SK-N-SH (cell line): ENCODE measurements at regions not wholly inside any gene's neighbourhood (a gene's known extent, or its start where the extent isn't known, plus 50 kb on each side); places are given as distances from the start of the nearest gene placed in this dataset.

Source experiments
- CTCF ChIA-PET: fragments of 300-600, 350-600 bp; formaldehyde crosslinking; extraction: SDS; loops from one replicate; lab custom pipeline; 2021; lab: Yijun Ruan, JAX
- POLR2A ChIA-PET: fragments of 350-600 bp; sonication (Branson Sonifier 250); formaldehyde crosslinking; extraction: SDS; loops from one replicate; lab custom pipeline; 2020; ENCODE audit warnings: antibody characterized with exemption, inconsistent platforms; lab: Yijun Ruan, JAX
- DNase-seq: peaks from one replicate; pipeline ENCODE4 v3.0.0; 2012
- H2AFZ ChIP-seq: fragments of 200-600 bp; sonication (generic); 2 replicates; pipeline ENCODE4 v1.8.1; 2016; ENCODE audit warnings: antibody characterized with exemption, mild to moderate bottlenecking, low read depth
- H3F3A ChIP-seq: fragments of 200-600 bp; sonication (generic); replicated peaks from 2 replicates; pipeline ENCODE3; 2016; ENCODE audit warnings: antibody characterized with exemption, mild to moderate bottlenecking; ENCODE audit not compliant: insufficient read depth
- H3K27ac ChIP-seq, 2 experiments: fragments of 200-500 bp in 1 of 2; fragments of 200-600 bp in 1 of 2; sonication (Bioruptor generic) in 1 of 2; sonication (generic), shearing (Covaris generic) in 1 of 2; 2 replicates each; pipeline versions ENCODE4 v1.5.1 to v1.6.1; 2014 to 2016; ENCODE audit warnings: low read depth in 2 of 2, inconsistent platforms in 1 of 2, low read length in 1 of 2, mild to moderate bottlenecking in 1 of 2, mixed read lengths in 1 of 2
- H3K27me3 ChIP-seq: fragments of 200-600 bp; sonication (generic), shearing (Covaris generic); 2 replicates; pipeline ENCODE4 v1.6.1; 2016; ENCODE audit warnings: mixed run types; ENCODE audit not compliant: insufficient read depth
- H3K36me3 ChIP-seq, 2 experiments: fragments of 200-500 bp in 1 of 2; fragments of 200-600 bp in 1 of 2; sonication (Bioruptor generic) in 1 of 2; sonication (generic) in 1 of 2; replicated peaks in 1 of 2; 2 replicates each; pipeline versions ENCODE3 to v1.5.1; 2014 to 2016; ENCODE audit warnings: low read length in 1 of 2, mild to moderate bottlenecking in 1 of 2; ENCODE audit not compliant: insufficient read depth in 2 of 2, control insufficient read depth in 1 of 2
- H3K4me1 ChIP-seq, 2 experiments: fragments of 200-500 bp in 1 of 2; fragments of 200-600 bp in 1 of 2; sonication (Bioruptor generic) in 1 of 2; sonication (generic), shearing (Covaris generic) in 1 of 2; 2 replicates each; pipeline versions ENCODE4 v1.5.1 to v1.6.1; 2014 to 2016; ENCODE audit warnings: low read depth in 1 of 2, low read length in 1 of 2, mixed run types in 1 of 2; ENCODE audit not compliant: insufficient read depth in 2 of 2, control insufficient read depth in 1 of 2
- H3K4me2 ChIP-seq: fragments of 200-600 bp; sonication (generic), shearing (Covaris generic); 2 replicates; pipeline ENCODE4 v1.6.1; 2017; ENCODE audit warnings: mixed run types
- H3K4me3 ChIP-seq, 2 experiments: fragments of 200-500 bp in 1 of 2; fragments of 200-600 bp in 1 of 2; sonication (Bioruptor generic) in 1 of 2; sonication (generic), shearing (Covaris generic) in 1 of 2; 2 replicates each; pipeline versions ENCODE4 v1.5.1 to v1.8.1; 2014 to 2016; ENCODE audit warnings: low read depth in 2 of 2, inconsistent platforms in 1 of 2, low read length in 1 of 2, mild to moderate bottlenecking in 1 of 2, mixed read lengths in 1 of 2, moderate library complexity in 1 of 2
- H3K79me2 ChIP-seq: fragments of 200-600 bp; sonication (generic); 2 replicates; pipeline ENCODE4 v1.8.1; 2017; ENCODE audit warnings: mild to moderate bottlenecking; ENCODE audit not compliant: insufficient read depth
- H3K9ac ChIP-seq: fragments of 200-600 bp; sonication (generic); 2 replicates; pipeline ENCODE4 v1.6.1; 2017; ENCODE audit warnings: mixed run types
- H3K9me2 ChIP-seq: fragments of 200-600 bp; sonication (generic); 2 replicates; pipeline ENCODE4 v1.6.1; 2017; ENCODE audit warnings: mixed run types
- H3K9me3 ChIP-seq: fragments of 200-600 bp; sonication (generic); 2 replicates; pipeline ENCODE4 v1.6.1; 2017; ENCODE audit warnings: mixed run types, mild to moderate bottlenecking, moderate library complexity
- H4K20me1 ChIP-seq: fragments of 200-600 bp; sonication (generic); 2 replicates; pipeline ENCODE4 v1.6.1; 2017; ENCODE audit warnings: mild to moderate bottlenecking, mixed run types; ENCODE audit not compliant: insufficient read depth
- EZH2phosphoT487 ChIP-seq: fragments of 200-600 bp; sonication (generic); IDR thresholded peaks from 2 replicates; pipeline ENCODE4 v1.6.1; 2017; ENCODE audit warnings: low read depth, mixed run types, mild to moderate bottlenecking, antibody characterized with exemption, moderate library complexity, borderline replicate concordance
- FOSL2 ChIP-seq: IDR thresholded peaks from 2 replicates; pipeline ENCODE4 v1.4.0; 2012; ENCODE audit warnings: low read depth, mild to moderate bottlenecking, moderate library complexity, borderline replicate concordance
- FOXJ3 ChIP-seq: sonication (generic); formaldehyde crosslinking; IDR thresholded peaks from 2 replicates; pipeline ENCODE4 v1.5.1; 2020; ENCODE audit warnings: mild to moderate bottlenecking, missing genetic modification reagents
- GATA2 ChIP-seq: sonication (generic); formaldehyde crosslinking; IDR thresholded peaks from 2 replicates; pipeline ENCODE4 v1.5.0; 2020; ENCODE audit warnings: mild to moderate bottlenecking, missing genetic modification reagents
- JUND ChIP-seq: IDR thresholded peaks from 2 replicates; pipeline ENCODE4 v1.4.0; 2012
- MEF2A ChIP-seq: IDR thresholded peaks from 2 replicates; pipeline ENCODE4 v1.4.0; 2012; ENCODE audit warnings: low read depth, borderline replicate concordance
- MXI1 ChIP-seq: IDR thresholded peaks from 2 replicates; pipeline ENCODE4 v1.6.1; 2012; ENCODE audit warnings: mild to moderate bottlenecking, low read depth, low read length, improper control_type of control experiment
- NFIC ChIP-seq: IDR thresholded peaks from 2 replicates; pipeline ENCODE4 v1.4.0; 2012; ENCODE audit warnings: borderline replicate concordance
- RAD21 ChIP-seq: IDR thresholded peaks from 2 replicates; pipeline ENCODE4 v1.6.1; 2012; ENCODE audit warnings: mild to moderate bottlenecking, low read length
- RXRA ChIP-seq: IDR thresholded peaks from 2 replicates; pipeline ENCODE4 v1.4.0; 2012; ENCODE audit warnings: low read depth, mild to moderate bottlenecking, borderline replicate concordance
- SIN3A ChIP-seq: IDR thresholded peaks from 2 replicates; pipeline ENCODE4 v1.6.1; 2012; ENCODE audit warnings: low read depth, mild to moderate bottlenecking, low read length, moderate library complexity, borderline replicate concordance
- SMC3 ChIP-seq: IDR thresholded peaks from 2 replicates; pipeline ENCODE4 v1.6.1; 2012; ENCODE audit warnings: low read depth, low read length, improper control_type of control experiment
- TAF1 ChIP-seq: IDR thresholded peaks from 2 replicates; pipeline ENCODE4 v1.6.1; 2012; ENCODE audit warnings: low read depth, mild to moderate bottlenecking, low read length, moderate library complexity, borderline replicate concordance
- TCF12 ChIP-seq: IDR thresholded peaks from 2 replicates; pipeline ENCODE4 v1.4.0; 2012
- TEAD4 ChIP-seq: IDR thresholded peaks from 2 replicates; pipeline ENCODE4 v1.4.0; 2012; ENCODE audit warnings: mild to moderate bottlenecking, borderline replicate concordance; ENCODE audit not compliant: insufficient read depth
- WGBS: methylation state at CpG from one replicate; pipeline ENCODE4 v1.1.6; 2017; ENCODE audit warnings: low lambda C conversion rate; 5-methylcytosine and 5-hydroxymethylcytosine counted together
- TF ChIP-seq, protein P1 (sequence below): IDR thresholded peaks from 2 replicates; pipeline ENCODE4 v1.6.1; 2012; ENCODE audit warnings: mild to moderate bottlenecking, low read depth, low read length, moderate library complexity
- TF ChIP-seq, protein P2 (sequence below): fragments of 150-350 bp; IDR thresholded peaks from 2 replicates; pipeline ENCODE4 v1.6.1; 2016; ENCODE audit warnings: mild to moderate bottlenecking, low read depth, low read length
- TF ChIP-seq, protein P3 (sequence below): fragments of 200-600 bp; sonication (generic); IDR thresholded peaks from 2 replicates; pipeline ENCODE4 v1.6.1; 2017; ENCODE audit warnings: antibody characterized with exemption, mild to moderate bottlenecking, moderate library complexity
- TF ChIP-seq, protein P4 (sequence below): IDR thresholded peaks from 2 replicates; pipeline ENCODE4 v1.4.0; 2012; ENCODE audit warnings: low read depth, borderline replicate concordance

DNA sequence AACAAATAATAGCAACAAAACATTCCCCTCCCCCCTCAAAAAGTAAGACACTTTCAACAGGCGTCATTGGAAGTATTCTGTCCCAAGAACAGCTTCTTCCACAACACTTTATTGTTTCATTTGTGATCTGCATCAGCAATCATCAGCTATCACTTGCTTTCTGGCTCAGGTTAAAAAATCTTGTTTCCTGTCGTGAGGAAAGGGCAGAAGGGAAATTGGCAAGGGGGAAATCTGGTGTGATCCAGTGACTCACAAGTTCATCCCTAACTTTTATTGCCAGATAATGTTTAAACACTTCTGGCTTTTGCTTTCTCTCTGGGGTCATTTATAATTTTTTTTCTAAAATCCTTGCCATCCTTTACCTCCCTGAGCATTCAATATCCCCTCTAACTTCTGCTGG, 247.4 kb upstream of the GIMD1 start:
- TF ChIP-seq GATA2 (CRISPR knock-in tag), result no peak
- TF ChIP-seq MEF2A, result no peak
- no peak for TF ChIP-seq FOXJ3
- TF ChIP-seq TCF12, result 0 out of 2 replicates have a peak, but pooled peaks have one; percentile 20
- 0 out of 2 replicates have a peak, but pooled peaks have one; percentile 15 for TF ChIP-seq FOSL2
- peak; percentile 34; the same call in 1 of the 2 replicates for TF ChIP-seq NFIC
- no peak for TF ChIP-seq TEAD4
- no peak for TF ChIP-seq TAF1
- TF ChIP-seq SIN3A, result no peak
- peak; percentile 26; the same call in 1 of the 2 replicates for TF ChIP-seq JUND
- no peak for TF ChIP-seq EZH2phosphoT487
- no peak for TF ChIP-seq MXI1
- no peak for TF ChIP-seq SMC3
- peaks cover 0 to 13% of the 10 kb centered on the region in 2 experiments; a peak in 2 of 4 replicates for H3K4me1 ChIP-seq
- no peaks in the 10 kb centered on the region for H3K9me3 ChIP-seq
- H3K27me3 ChIP-seq, result no peaks in the 10 kb centered on the region
- DNase-seq, result no peak
- no peaks in the 10 kb centered on the region for H3K36me3 ChIP-seq
- H4K20me1 ChIP-seq, result no peaks in the 10 kb centered on the region
- no peaks in the 10 kb centered on the region for H3K79me2 ChIP-seq
- CTCF ChIA-PET, result no interaction called here
- 0 out of 2 replicates have a peak overlapping the region, but pooled peaks have one; percentile 18 for H3K4me2 ChIP-seq
- H2AFZ ChIP-seq, result peak overlapping the region; percentile 33; the same call in 1 of the 2 replicates
- H3F3A ChIP-seq, result no peaks in the 10 kb centered on the region
- POLR2A ChIA-PET, result no interaction called here
- no peak overlapping the region for H3K4me3 ChIP-seq
- H3K9me2 ChIP-seq, result no peaks in the 10 kb centered on the region
- no peak overlapping the region for H3K9ac ChIP-seq
- 14% methylated on average over 2 of the region's 2 CpGs for WGBS
- peak overlapping the region in 1 of 2 experiments; percentile 58; a peak in 2 of 4 replicates for H3K27ac ChIP-seq

DNA sequence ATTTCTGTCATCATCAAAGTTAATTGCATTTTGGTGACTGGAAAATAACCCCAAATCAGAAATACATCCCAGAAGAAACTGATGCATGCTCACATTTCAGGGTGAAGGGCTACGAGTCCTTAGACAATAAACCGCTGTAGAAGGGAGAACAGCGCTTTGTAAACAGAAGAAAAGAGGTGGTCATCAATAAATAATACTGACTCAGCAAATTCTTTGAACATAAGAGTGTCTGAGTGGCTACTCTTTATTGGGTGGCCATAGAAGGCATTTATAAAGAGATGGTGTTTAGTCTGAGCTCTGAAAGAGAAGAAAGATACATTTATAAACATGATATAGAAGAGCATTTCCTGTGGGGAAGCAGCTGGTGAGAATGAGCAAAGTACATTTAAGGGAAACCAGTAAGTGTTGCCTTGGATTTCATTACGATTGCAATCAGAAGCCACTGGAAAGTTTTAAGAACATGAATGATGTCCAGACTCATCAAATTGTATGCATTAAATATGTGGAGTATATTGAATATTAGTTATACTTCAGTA, 246.9 kb upstream of the GIMD1 start:
- H2AFZ ChIP-seq, result peak overlapping the region; percentile 33; the same call in 1 of the 2 replicates
- no peak overlapping the region for H3K4me3 ChIP-seq
- no peak for DNase-seq
- no peaks in the 10 kb centered on the region for H3F3A ChIP-seq
- POLR2A ChIA-PET, result no interaction called here
- H3K4me1 ChIP-seq, result peaks cover 0 to 13% of the 10 kb centered on the region in 2 experiments; a peak in 2 of 4 replicates
- H3K27ac ChIP-seq, result peak overlapping the region in 1 of 2 experiments; percentile 76; a peak in 1 of 4 replicates
- no peak overlapping the region for H3K9ac ChIP-seq
- H4K20me1 ChIP-seq, result no peaks in the 10 kb centered on the region
- 27% methylated on average over 4 of the region's 4 CpGs for WGBS
- H3K27me3 ChIP-seq, result no peaks in the 10 kb centered on the region
- H3K9me2 ChIP-seq, result no peaks in the 10 kb centered on the region
- no peaks in the 10 kb centered on the region for H3K79me2 ChIP-seq
- no peaks in the 10 kb centered on the region for H3K36me3 ChIP-seq
- CTCF ChIA-PET, result interaction anchor here (0.6 kb wide), 1 partner anchor 26 kb away, joined by 3 read pairs; no protein-coding TSS in a partner anchor
- no peaks in the 10 kb centered on the region for H3K9me3 ChIP-seq
- H3K4me2 ChIP-seq, result 0 out of 2 replicates have a peak overlapping the region, but pooled peaks have one; percentile 18
- TF ChIP-seq, protein P1, sequence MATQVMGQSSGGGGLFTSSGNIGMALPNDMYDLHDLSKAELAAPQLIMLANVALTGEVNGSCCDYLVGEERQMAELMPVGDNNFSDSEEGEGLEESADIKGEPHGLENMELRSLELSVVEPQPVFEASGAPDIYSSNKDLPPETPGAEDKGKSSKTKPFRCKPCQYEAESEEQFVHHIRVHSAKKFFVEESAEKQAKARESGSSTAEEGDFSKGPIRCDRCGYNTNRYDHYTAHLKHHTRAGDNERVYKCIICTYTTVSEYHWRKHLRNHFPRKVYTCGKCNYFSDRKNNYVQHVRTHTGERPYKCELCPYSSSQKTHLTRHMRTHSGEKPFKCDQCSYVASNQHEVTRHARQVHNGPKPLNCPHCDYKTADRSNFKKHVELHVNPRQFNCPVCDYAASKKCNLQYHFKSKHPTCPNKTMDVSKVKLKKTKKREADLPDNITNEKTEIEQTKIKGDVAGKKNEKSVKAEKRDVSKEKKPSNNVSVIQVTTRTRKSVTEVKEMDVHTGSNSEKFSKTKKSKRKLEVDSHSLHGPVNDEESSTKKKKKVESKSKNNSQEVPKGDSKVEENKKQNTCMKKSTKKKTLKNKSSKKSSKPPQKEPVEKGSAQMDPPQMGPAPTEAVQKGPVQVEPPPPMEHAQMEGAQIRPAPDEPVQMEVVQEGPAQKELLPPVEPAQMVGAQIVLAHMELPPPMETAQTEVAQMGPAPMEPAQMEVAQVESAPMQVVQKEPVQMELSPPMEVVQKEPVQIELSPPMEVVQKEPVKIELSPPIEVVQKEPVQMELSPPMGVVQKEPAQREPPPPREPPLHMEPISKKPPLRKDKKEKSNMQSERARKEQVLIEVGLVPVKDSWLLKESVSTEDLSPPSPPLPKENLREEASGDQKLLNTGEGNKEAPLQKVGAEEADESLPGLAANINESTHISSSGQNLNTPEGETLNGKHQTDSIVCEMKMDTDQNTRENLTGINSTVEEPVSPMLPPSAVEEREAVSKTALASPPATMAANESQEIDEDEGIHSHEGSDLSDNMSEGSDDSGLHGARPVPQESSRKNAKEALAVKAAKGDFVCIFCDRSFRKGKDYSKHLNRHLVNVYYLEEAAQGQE, result no peak
- TF ChIP-seq TEAD4 (no peak), RAD21 (no peak), RXRA (no peak), FOXJ3 (no peak)
- TF ChIP-seq, protein P2, sequence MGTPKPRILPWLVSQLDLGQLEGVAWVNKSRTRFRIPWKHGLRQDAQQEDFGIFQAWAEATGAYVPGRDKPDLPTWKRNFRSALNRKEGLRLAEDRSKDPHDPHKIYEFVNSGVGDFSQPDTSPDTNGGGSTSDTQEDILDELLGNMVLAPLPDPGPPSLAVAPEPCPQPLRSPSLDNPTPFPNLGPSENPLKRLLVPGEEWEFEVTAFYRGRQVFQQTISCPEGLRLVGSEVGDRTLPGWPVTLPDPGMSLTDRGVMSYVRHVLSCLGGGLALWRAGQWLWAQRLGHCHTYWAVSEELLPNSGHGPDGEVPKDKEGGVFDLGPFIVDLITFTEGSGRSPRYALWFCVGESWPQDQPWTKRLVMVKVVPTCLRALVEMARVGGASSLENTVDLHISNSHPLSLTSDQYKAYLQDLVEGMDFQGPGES, result no peak
- TF ChIP-seq, protein P3, sequence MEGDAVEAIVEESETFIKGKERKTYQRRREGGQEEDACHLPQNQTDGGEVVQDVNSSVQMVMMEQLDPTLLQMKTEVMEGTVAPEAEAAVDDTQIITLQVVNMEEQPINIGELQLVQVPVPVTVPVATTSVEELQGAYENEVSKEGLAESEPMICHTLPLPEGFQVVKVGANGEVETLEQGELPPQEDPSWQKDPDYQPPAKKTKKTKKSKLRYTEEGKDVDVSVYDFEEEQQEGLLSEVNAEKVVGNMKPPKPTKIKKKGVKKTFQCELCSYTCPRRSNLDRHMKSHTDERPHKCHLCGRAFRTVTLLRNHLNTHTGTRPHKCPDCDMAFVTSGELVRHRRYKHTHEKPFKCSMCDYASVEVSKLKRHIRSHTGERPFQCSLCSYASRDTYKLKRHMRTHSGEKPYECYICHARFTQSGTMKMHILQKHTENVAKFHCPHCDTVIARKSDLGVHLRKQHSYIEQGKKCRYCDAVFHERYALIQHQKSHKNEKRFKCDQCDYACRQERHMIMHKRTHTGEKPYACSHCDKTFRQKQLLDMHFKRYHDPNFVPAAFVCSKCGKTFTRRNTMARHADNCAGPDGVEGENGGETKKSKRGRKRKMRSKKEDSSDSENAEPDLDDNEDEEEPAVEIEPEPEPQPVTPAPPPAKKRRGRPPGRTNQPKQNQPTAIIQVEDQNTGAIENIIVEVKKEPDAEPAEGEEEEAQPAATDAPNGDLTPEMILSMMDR, result no peak
- TF ChIP-seq, protein P4, sequence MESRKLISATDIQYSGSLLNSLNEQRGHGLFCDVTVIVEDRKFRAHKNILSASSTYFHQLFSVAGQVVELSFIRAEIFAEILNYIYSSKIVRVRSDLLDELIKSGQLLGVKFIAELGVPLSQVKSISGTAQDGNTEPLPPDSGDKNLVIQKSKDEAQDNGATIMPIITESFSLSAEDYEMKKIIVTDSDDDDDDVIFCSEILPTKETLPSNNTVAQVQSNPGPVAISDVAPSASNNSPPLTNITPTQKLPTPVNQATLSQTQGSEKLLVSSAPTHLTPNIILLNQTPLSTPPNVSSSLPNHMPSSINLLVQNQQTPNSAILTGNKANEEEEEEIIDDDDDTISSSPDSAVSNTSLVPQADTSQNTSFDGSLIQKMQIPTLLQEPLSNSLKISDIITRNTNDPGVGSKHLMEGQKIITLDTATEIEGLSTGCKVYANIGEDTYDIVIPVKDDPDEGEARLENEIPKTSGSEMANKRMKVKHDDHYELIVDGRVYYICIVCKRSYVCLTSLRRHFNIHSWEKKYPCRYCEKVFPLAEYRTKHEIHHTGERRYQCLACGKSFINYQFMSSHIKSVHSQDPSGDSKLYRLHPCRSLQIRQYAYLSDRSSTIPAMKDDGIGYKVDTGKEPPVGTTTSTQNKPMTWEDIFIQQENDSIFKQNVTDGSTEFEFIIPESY, result no peak
